ENCODE measurements at regions not wholly inside any gene's neighbourhood (a gene's known extent, or its start where the extent isn't known, plus 50 kb on each side); places are given as distances from the start of the nearest gene placed in this dataset.

DNA sequence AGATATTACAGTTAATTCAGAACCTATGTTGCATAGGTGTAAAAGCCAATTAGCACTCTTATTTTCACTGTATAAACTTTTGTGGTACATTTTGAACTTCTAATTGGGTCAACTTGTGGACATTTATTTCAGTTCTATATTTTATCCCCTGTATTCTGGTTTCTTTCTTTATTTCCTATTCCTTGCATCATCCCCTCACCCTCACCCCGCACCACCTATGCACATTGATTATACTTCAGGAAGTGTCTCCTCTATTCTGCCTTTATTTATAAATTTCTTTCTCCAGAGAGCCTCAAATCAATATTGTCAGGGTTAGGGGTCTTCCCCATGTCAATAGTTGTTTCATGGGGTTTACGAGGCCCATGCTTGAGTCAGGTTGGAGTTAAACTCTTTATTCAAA is 83.1 kb downstream of the TEX13C start:
- TF ChIP-seq, protein P1, sequence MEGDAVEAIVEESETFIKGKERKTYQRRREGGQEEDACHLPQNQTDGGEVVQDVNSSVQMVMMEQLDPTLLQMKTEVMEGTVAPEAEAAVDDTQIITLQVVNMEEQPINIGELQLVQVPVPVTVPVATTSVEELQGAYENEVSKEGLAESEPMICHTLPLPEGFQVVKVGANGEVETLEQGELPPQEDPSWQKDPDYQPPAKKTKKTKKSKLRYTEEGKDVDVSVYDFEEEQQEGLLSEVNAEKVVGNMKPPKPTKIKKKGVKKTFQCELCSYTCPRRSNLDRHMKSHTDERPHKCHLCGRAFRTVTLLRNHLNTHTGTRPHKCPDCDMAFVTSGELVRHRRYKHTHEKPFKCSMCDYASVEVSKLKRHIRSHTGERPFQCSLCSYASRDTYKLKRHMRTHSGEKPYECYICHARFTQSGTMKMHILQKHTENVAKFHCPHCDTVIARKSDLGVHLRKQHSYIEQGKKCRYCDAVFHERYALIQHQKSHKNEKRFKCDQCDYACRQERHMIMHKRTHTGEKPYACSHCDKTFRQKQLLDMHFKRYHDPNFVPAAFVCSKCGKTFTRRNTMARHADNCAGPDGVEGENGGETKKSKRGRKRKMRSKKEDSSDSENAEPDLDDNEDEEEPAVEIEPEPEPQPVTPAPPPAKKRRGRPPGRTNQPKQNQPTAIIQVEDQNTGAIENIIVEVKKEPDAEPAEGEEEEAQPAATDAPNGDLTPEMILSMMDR (IDR thresholded peaks at IDR 0.05): no peak
- no peak for TF ChIP-seq POLR2AphosphoS5 (IDR thresholded peaks at IDR 0.05; ENCODE audit: insufficient read depth in 1 of 2, low read depth in 1 of 2)
